GM21381 (cell line): ENCODE measurements at regions not wholly inside any gene's neighbourhood (a gene's known extent, or its start where the extent isn't known, plus 50 kb on each side); places are given as distances from the start of the nearest gene placed in this dataset.

Experiments
- ATAC-seq: cut with Tn5 transposase; IDR thresholded peaks from one replicate; pipeline ENCODE4 v1.9.1; 2021; ENCODE audit warnings: mild to moderate bottlenecking, moderate library complexity; ENCODE audit not compliant: unreplicated experiment

GRCh38 chr1:67991546-67991945 lies 58.9 kb downstream of the DIRAS3 start:
- no peak for ATAC-seq

GRCh38 chr1:67988066-67988465 lies 62.4 kb downstream of the DIRAS3 start:
- no peak for ATAC-seq

GRCh38 chr1:67987046-67987799 lies 63.2 kb downstream of the DIRAS3 start:
- no peak for ATAC-seq

- no peak for ATAC-seq
These were observed 66.6 kb downstream of the DIRAS3 start for GRCh38 chr1:67983867-67984266.

GRCh38 chr1:67980028-67980427 lies 70.4 kb downstream of the DIRAS3 start:
- no peak for ATAC-seq

GRCh38 chr1:67979532-67979931 lies 70.9 kb downstream of the DIRAS3 start:
- no peak for ATAC-seq

- ATAC-seq, result no peak
These were observed 71.4 kb downstream of the DIRAS3 start for GRCh38 chr1:67978890-67979516.

- no peak for ATAC-seq
These were observed 72.7 kb downstream of the DIRAS3 start for GRCh38 chr1:67977756-67978155.

GRCh38 chr1:67973051-67973450 lies 77.4 kb downstream of the DIRAS3 start:
- no peak for ATAC-seq

- no peak for ATAC-seq
These were observed 80.3 kb downstream of the DIRAS3 start for GRCh38 chr1:67970088-67970487.

GRCh38 chr1:67969446-67969845 lies 81.0 kb downstream of the DIRAS3 start:
- no peak for ATAC-seq

- no peak for ATAC-seq
These were observed 83.8 kb downstream of the DIRAS3 start for GRCh38 chr1:67966666-67967009.

- ATAC-seq, result no peak
These were observed 84.3 kb downstream of the DIRAS3 start for GRCh38 chr1:67965995-67966665.

GRCh38 chr1:67963263-67963662 lies 87.2 kb downstream of the DIRAS3 start:
- ATAC-seq, result no peak

GRCh38 chr1:67960766-67961165 lies 89.7 kb downstream of the DIRAS3 start:
- ATAC-seq, result no peak

- no peak for ATAC-seq
These were observed 92.0 kb downstream of the DIRAS3 start for GRCh38 chr1:67958472-67958871.

GRCh38 chr1:67957066-67957465 lies 93.4 kb downstream of the DIRAS3 start:
- ATAC-seq, result no peak

- no peak for ATAC-seq
These were observed 94.3 kb downstream of the DIRAS3 start for GRCh38 chr1:67956116-67956515.

GRCh38 chr1:67955591-67955990 lies 94.8 kb downstream of the DIRAS3 start:
- no peak for ATAC-seq

- no peak for ATAC-seq
These were observed 97.1 kb downstream of the DIRAS3 start for GRCh38 chr1:67953301-67953700.

GRCh38 chr1:67952071-67952470 lies 98.4 kb downstream of the DIRAS3 start:
- no peak for ATAC-seq

GRCh38 chr1:67951014-67951413 lies 99.4 kb downstream of the DIRAS3 start:
- no peak for ATAC-seq
